GM12874 (cell line): ENCODE measurements at regions not wholly inside any gene's neighbourhood (a gene's known extent, or its start where the extent isn't known, plus 50 kb on each side); places are given as distances from the start of the nearest gene placed in this dataset.

Experiments used
- TF ChIP-seq, protein P1 (sequence below): IDR thresholded peaks from 2 replicates; pipeline ENCODE4 v1.5.1; 2011; ENCODE audit warnings: low read depth, mild to moderate bottlenecking, control low read depth, low read length, moderate library complexity; ENCODE audit not compliant: insufficient read depth

DNA sequence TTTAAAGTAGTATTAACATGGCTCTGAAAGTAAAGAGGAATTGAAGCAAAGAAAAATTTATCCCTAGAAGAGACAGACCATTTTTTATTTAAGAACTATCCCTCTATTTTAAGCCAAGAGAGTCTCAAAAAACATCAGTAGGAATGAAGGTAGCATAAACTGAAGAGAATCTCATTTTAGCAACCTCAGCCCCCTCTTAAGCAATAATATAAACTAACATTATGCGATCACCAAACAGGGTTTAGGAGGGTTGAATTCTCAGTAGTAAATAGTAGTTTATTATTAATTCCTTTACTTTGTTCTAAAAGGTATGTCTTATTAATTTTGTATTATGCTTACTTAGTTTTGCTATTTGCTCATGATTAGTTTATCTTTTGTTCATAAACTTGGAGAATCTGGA is 287.4 kb downstream of the CDK5RAP2 start:
- TF ChIP-seq, protein P1, sequence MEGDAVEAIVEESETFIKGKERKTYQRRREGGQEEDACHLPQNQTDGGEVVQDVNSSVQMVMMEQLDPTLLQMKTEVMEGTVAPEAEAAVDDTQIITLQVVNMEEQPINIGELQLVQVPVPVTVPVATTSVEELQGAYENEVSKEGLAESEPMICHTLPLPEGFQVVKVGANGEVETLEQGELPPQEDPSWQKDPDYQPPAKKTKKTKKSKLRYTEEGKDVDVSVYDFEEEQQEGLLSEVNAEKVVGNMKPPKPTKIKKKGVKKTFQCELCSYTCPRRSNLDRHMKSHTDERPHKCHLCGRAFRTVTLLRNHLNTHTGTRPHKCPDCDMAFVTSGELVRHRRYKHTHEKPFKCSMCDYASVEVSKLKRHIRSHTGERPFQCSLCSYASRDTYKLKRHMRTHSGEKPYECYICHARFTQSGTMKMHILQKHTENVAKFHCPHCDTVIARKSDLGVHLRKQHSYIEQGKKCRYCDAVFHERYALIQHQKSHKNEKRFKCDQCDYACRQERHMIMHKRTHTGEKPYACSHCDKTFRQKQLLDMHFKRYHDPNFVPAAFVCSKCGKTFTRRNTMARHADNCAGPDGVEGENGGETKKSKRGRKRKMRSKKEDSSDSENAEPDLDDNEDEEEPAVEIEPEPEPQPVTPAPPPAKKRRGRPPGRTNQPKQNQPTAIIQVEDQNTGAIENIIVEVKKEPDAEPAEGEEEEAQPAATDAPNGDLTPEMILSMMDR: no peak

DNA sequence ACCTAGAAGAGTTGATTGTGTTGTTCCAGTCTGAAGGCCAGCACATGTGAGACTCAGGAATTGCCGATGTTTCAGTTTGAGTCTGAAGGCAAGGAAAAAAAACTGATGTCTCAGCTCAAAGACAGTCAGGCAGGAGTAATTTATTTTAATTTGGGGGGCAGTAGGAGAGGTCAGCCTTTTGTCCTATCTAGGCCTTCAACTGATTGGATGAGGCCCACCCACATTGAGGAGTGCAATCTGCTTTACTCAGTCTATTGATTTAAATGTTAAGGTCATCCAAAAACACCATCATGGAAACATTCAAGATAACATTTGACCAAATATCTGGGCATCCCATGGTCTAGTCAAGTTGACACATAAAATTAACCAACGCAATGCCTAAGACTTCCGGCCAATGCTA is 288.9 kb downstream of the CDK5RAP2 start:
- TF ChIP-seq, protein P1: no peak

DNA sequence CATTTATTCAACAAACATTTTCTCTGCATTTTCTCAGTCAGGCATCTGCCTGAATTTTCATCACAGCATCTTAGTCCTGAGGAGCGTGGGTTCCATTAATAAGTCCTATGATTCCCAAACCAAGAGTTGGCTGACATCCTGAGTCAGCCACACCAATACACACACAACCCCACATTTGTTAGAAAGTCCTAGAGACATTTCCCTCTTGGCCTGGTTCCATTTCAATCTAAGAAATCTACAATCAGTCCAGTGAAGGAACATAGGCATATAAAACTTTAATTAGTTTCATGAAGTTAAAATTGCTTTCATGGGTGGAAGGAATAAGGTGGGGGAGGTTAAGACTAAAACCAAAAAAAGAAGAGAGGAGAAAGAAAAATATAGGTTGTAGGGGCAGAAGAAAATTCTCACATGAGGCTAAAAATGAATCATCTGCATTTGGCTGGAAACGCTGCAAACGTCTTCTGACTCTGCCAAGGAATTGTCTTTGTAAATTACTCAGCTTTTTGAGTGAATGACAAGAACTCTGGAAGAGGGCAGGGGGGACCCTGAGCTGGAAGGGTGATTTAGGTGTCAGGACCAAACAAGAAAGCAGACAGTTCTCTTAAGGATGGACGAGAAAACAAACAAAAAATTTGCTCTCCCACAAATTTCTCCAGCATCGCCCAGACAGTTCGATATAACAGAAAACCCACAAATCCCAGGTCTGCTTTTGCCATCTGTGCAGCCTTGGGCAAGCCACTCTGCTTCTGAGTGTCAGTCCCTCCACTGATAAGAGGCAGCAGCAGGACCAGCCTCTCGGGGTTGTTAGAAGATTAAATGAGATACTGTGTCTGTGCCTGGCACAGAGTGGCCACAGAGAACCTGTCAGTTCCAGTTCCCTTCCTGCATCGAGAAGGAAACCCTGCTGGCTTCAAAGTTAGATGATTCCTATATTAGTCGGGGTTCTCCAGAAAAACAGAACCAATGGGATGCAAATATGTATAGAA is 289.7 kb downstream of the CDK5RAP2 start:
- TF ChIP-seq, protein P1: no peak

DNA sequence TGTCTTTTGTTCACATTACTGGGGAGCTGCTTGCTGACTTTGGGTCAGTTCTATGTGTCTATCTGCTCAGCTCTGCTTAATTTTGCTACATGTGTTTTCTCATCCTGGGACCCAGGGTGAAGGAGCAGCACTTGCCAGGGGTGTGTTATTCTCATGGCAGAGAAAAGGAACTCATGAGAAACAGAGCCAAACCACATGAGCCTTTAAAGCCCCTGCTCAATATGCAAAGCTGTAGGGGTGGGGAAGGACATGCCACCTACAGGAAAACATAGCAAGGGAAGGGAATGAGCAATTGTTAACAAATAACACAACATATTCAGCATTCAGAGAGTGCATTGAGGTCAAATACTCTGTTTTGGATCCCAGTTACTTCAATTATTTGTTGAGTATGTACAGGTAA is 290.9 kb downstream of the CDK5RAP2 start:
- TF ChIP-seq, protein P1: no peak

DNA sequence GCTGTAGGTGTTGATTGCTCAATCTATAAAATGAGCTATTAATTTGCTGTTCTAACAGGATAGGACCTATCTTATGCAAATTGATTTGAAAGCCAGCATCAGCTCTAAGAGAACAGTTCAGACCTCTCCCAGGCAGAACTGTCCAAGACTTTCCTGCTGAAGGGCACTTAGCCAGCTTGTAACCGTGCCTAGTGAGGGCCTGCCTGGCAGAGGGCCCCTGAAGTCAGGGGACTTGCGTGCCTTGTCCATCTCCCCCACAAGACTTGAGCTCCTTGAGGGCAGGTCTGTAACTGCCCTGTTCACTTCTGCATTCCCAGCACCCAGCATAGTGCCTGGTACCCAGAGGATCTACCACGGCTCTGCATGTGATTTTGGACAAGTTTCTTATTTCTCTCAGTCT is 293.4 kb downstream of the CDK5RAP2 start:
- TF ChIP-seq, protein P1: no peak

DNA sequence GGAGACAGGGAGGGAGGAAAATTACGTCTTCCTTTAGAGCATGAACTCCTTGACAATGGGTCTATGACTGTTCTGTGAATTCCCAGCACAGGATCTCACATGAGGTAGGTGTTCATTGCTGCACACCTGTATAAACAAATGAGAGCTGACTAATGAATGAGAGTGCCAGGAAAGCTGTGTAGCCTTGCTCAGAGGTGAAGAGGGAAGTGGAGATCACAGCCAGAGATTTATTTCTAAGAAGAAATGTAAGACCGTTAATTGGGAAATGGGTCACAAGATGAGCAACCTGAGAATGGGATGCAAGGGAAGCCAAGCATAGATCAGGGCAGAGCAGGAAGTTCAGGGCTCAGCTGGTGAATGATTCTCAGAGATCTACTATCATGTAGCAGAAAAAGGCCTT is 295.1 kb downstream of the CDK5RAP2 start:
- TF ChIP-seq, protein P1: no peak

DNA sequence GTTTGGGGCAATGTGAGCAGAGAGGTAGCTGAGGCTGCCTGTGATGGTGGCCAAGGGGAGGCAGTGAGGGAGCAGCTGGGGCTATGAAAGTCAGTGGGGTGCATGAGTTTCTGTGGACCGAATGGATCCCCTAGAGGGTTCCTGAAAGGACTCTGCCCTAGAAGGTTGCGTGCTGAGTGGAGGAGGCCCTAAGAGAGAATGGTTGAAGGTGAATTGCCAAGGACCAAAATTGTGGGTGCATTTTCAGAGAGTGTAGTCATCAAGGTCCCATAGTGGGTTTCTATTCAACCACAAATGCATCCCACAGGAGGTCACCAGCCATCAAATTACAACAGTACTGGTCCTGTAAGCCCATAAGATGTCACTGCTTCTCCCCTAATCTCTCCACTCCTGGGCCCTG is 298.3 kb downstream of the CDK5RAP2 start:
- TF ChIP-seq, protein P1: no peak
